Astrocyte (in vitro differentiated cells and primary cell): ENCODE measurements at regions not wholly inside any gene's neighbourhood (a gene's known extent, or its start where the extent isn't known, plus 50 kb on each side); places are given as distances from the start of the nearest gene placed in this dataset.

Experiments used
- DNase-seq: peaks from one replicate; pipeline ENCODE4 v3.0.0-alpha.2; 2010; ENCODE audit warnings: low read depth
- FAIRE-seq: peaks from 2 replicates; lab custom pipeline; 2011; peaks lifted over from hg19 to GRCh38; lab: Jason Lieb, UNC
- H2AFZ ChIP-seq: 2 replicates; pipeline ENCODE4 v1.6.0; 2012; ENCODE audit warnings: low read depth, low read length, inconsistent platforms
- H3K27ac ChIP-seq: 2 replicates; pipeline ENCODE4 v1.5.1; 2011; ENCODE audit warnings: low read depth, low read length, inconsistent platforms
- H3K27me3 ChIP-seq: 2 replicates; pipeline ENCODE4 v1.6.0; 2011; ENCODE audit warnings: low read length, inconsistent platforms; ENCODE audit not compliant: insufficient read depth
- H3K36me3 ChIP-seq: 2 replicates; pipeline ENCODE4 v1.5.1; 2011; ENCODE audit warnings: low read length, inconsistent platforms; ENCODE audit not compliant: insufficient read depth
- H3K4me1 ChIP-seq: 2 replicates; pipeline ENCODE4 v1.5.1; 2011; ENCODE audit warnings: low read length, inconsistent platforms; ENCODE audit not compliant: insufficient read depth
- H3K4me2 ChIP-seq: 2 replicates; pipeline ENCODE4 v1.6.0; 2012; ENCODE audit warnings: low read length, inconsistent platforms
- H3K4me3 ChIP-seq: 2 replicates; pipeline ENCODE4 v1.5.1; 2011; ENCODE audit warnings: low read depth, mild to moderate bottlenecking, low read length, inconsistent platforms; ENCODE audit not compliant: insufficient read depth
- H3K79me2 ChIP-seq: 2 replicates; pipeline ENCODE4 v1.6.0; 2012; ENCODE audit warnings: mild to moderate bottlenecking, low read length, inconsistent platforms; ENCODE audit not compliant: insufficient read depth
- H3K9ac ChIP-seq: 2 replicates; pipeline ENCODE4 v1.6.0; 2012; ENCODE audit warnings: mild to moderate bottlenecking, low read length, inconsistent platforms
- H3K9me3 ChIP-seq: 2 replicates; pipeline ENCODE4 v1.5.1; 2012; ENCODE audit warnings: low read depth, mild to moderate bottlenecking, low read length, inconsistent platforms; ENCODE audit not compliant: insufficient read depth
- H4K20me1 ChIP-seq: 2 replicates; pipeline ENCODE4 v1.6.0; 2012; ENCODE audit warnings: low read length, inconsistent platforms; ENCODE audit not compliant: insufficient read depth
- H3K27ac Mint-ChIP-seq: one replicate; pipeline ENCODE4 v1.8.0; 2021; ENCODE audit warnings: mild to moderate bottlenecking, mixed read lengths; ENCODE audit not compliant: unreplicated experiment
- H3K27me3 Mint-ChIP-seq: one replicate; pipeline ENCODE4 v1.8.0; 2021; ENCODE audit warnings: low read depth, mixed read lengths; ENCODE audit not compliant: unreplicated experiment
- H3K36me3 Mint-ChIP-seq: one replicate; pipeline ENCODE4 v1.8.0; 2021; ENCODE audit warnings: low read depth, mixed read lengths; ENCODE audit not compliant: unreplicated experiment
- H3K4me1 Mint-ChIP-seq: one replicate; pipeline ENCODE4 v1.8.0; 2021; ENCODE audit warnings: low read depth, mixed read lengths; ENCODE audit not compliant: unreplicated experiment
- H3K4me3 Mint-ChIP-seq: one replicate; pipeline ENCODE4 v1.8.0; 2021; ENCODE audit warnings: mild to moderate bottlenecking, moderate library complexity, mixed read lengths; ENCODE audit not compliant: unreplicated experiment
- H3K9me3 Mint-ChIP-seq: one replicate; pipeline ENCODE4 v1.8.0; 2021; ENCODE audit warnings: mild to moderate bottlenecking, mixed read lengths; ENCODE audit not compliant: unreplicated experiment
- CTCF ChIP-seq: IDR thresholded peaks from 2 replicates; pipeline ENCODE4 v1.5.1; 2011; ENCODE audit warnings: low read depth, mild to moderate bottlenecking, inconsistent platforms, low read length, moderate library complexity; ENCODE audit not compliant: insufficient read depth
- EZH2 ChIP-seq: IDR thresholded peaks from 2 replicates; pipeline ENCODE4 v1.6.1; 2012; ENCODE audit warnings: mild to moderate bottlenecking, low read length, inconsistent platforms; ENCODE audit not compliant: insufficient read depth

- H3K4me3 Mint-ChIP-seq = no peak overlapping the region
- Histone ChIP-seq H3K36me3 (no peaks in the 10 kb centered on the region), H3K4me1 (peaks cover 4% of the 10 kb centered on the region), H3K4me2 (no peak overlapping the region), H3K9ac (no peak overlapping the region), H2AFZ (no peak overlapping the region), H3K4me3 (no peak overlapping the region), H4K20me1 (no peaks in the 10 kb centered on the region), H3K79me2 (no peaks in the 10 kb centered on the region), H3K27ac (no peak overlapping the region), H3K9me3 (no peaks in the 10 kb centered on the region), H3K27me3 (no peaks in the 10 kb centered on the region)
- no peaks in the 10 kb centered on the region for H3K9me3 Mint-ChIP-seq
- TF ChIP-seq EZH2 (no peak), CTCF (no peak)
- H3K36me3 Mint-ChIP-seq = no peaks in the 10 kb centered on the region
- peaks cover 33% of the 10 kb centered on the region for H3K4me1 Mint-ChIP-seq
- peak overlapping the region; percentile 73 for H3K27ac Mint-ChIP-seq
- peak; percentile 66 for DNase-seq
- peak; percentile 39 for FAIRE-seq
- no peaks in the 10 kb centered on the region for H3K27me3 Mint-ChIP-seq
Measured at GRCh38 chr2:58633613-58634365, 392.7 kb upstream of the FANCL start.

- H3K27me3 ChIP-seq = no peaks in the 10 kb centered on the region
- H3K4me2 ChIP-seq = no peak overlapping the region
- Mint-ChIP-seq H3K27me3 (no peaks in the 10 kb centered on the region), H3K27ac (no peak overlapping the region), H3K4me1 (peaks cover 25% of the 10 kb centered on the region), H3K36me3 (no peaks in the 10 kb centered on the region), H3K9me3 (no peaks in the 10 kb centered on the region), H3K4me3 (no peak overlapping the region)
- no peak overlapping the region for H3K9ac ChIP-seq
- no peak overlapping the region for H2AFZ ChIP-seq
- no peak overlapping the region for H3K4me3 ChIP-seq
- no peak overlapping the region for H3K27ac ChIP-seq
- H3K36me3 ChIP-seq = no peaks in the 10 kb centered on the region
- H4K20me1 ChIP-seq = no peaks in the 10 kb centered on the region
- DNase-seq = no peak
- no peaks in the 10 kb centered on the region for H3K79me2 ChIP-seq
- no peak for FAIRE-seq
- H3K4me1 ChIP-seq = peaks cover 4% of the 10 kb centered on the region
- H3K9me3 ChIP-seq = no peaks in the 10 kb centered on the region
- TF ChIP-seq EZH2 = no peak
- TF ChIP-seq CTCF = no peak
Measured at GRCh38 chr2:58631986-58632385, 390.9 kb upstream of the FANCL start.

- FAIRE-seq = no peak
- Histone ChIP-seq H3K79me2 (no peaks in the 10 kb centered on the region), H3K9ac (no peak overlapping the region), H3K27me3 (no peaks in the 10 kb centered on the region), H3K27ac (no peak overlapping the region), H3K9me3 (no peaks in the 10 kb centered on the region), H3K4me3 (no peak overlapping the region), H4K20me1 (no peaks in the 10 kb centered on the region), H2AFZ (no peak overlapping the region), H3K4me1 (peaks cover 4% of the 10 kb centered on the region), H3K36me3 (no peaks in the 10 kb centered on the region), H3K4me2 (no peak overlapping the region)
- no peak for DNase-seq
- Mint-ChIP-seq H3K9me3 (no peaks in the 10 kb centered on the region), H3K27me3 (no peaks in the 10 kb centered on the region), H3K27ac (peak overlapping the region; percentile 56), H3K36me3 (no peaks in the 10 kb centered on the region), H3K4me3 (no peak overlapping the region), H3K4me1 (peaks cover 13% of the 10 kb centered on the region)
- TF ChIP-seq CTCF = no peak
- no peak for TF ChIP-seq EZH2
Measured at GRCh38 chr2:58629545-58630119, 388.5 kb upstream of the FANCL start.
